Thyroid gland (tissue), 4 donors: ENCODE measurements at regions not wholly inside any gene's neighbourhood (a gene's known extent, or its start where the extent isn't known, plus 50 kb on each side); places are given as distances from the start of the nearest gene placed in this dataset.

Experiments
- DNase-seq, 2 donors: peaks; one replicate each; pipeline ENCODE4 v3.0.0-alpha.2; 2019
- H3K27ac ChIP-seq, 3 donors: fragments of 200-600 bp; sonication (generic); 1 replicate in 2 of 3; 2 replicates in 1 of 3; pipeline ENCODE4 v1.5.1; 2016 to 2019; ENCODE audit warnings: mild to moderate bottlenecking in 1 of 3, moderate library complexity in 1 of 3
- H3K27me3 ChIP-seq: fragments of 200-600 bp; sonication (generic); one replicate; pipeline ENCODE4 v1.5.1; 2019
- H3K36me3 ChIP-seq, 2 donors: fragments of 200-600 bp; sonication (generic); one replicate each; pipeline ENCODE4 v1.5.1; 2016 to 2019
- H3K4me1 ChIP-seq, 2 donors: fragments of 200-600 bp; sonication (generic); one replicate each; pipeline ENCODE4 v1.5.1; 2017 to 2019
- H3K4me3 ChIP-seq, 3 donors: fragments of 200-600 bp; sonication (generic); replicated peaks in 1 of 3; 1 replicate in 2 of 3; 2 replicates in 1 of 3; pipeline ENCODE4 v1.5.1; 2016; ENCODE audit warnings: mild to moderate bottlenecking in 1 of 3
- H3K9me3 ChIP-seq: fragments of 200-600 bp; sonication (generic); one replicate; pipeline ENCODE4 v1.5.1; 2017
- POLR2A ChIP-seq, 2 donors: fragments of 450-650 bp; IDR thresholded peaks; one replicate each; pipeline ENCODE4 v1.6.1; 2017; ENCODE audit warnings: antibody characterized with exemption in 2 of 2, mild to moderate bottlenecking in 2 of 2, moderate library complexity in 1 of 2
- WGBS, 2 donors: methylation state at CpG; one replicate each; pipeline ENCODE4 v1.1.5; 2017; 5-methylcytosine and 5-hydroxymethylcytosine counted together
- intact Hi-C: fragments of 100-400 bp; cut with DNase I; formaldehyde crosslinking; loops from one replicate; pipeline ENCODE4 v1.15.1; 2023
- TF ChIP-seq, protein P1 (sequence below), 6 experiments: fragments of 200-600 bp in 3 of 6; fragments of 450-650 bp in 3 of 6; sonication (generic) in 3 of 6; IDR thresholded peaks; one replicate each; pipeline ENCODE4 v1.5.1; 2016 to 2019; ENCODE audit warnings: antibody characterized with exemption in 6 of 6, mild to moderate bottlenecking in 2 of 6, inconsistent platforms in 1 of 6, moderate library complexity in 1 of 6

DNA sequence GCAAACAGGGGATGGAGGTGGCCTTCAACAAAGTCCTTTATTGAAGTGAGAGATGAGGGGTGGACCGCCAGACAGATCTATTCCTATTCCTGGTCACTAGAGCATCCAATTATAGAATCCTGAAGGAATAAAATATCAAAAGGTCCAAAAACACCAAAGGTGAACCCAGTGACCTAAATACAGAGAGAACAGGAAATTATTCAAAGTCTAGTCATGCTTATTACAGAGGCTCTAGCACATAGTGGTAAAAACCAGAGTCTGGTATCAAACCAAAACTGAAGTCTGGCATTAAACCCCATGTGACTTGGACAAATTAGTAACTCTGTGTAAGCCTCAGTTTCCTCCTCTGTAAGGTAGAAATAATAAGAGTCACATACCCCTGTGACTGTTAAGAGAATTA is 100.5 kb upstream of the SNX2 start:
- 93 to 96% methylated on average over 1 of the region's 1 CpG for WGBS, 2 donors
- no peak overlapping the region for H3K27ac ChIP-seq
- H3K27me3 ChIP-seq: no peaks in the 10 kb centered on the region
- no peaks in the 10 kb centered on the region for H3K4me1 ChIP-seq
- H3K36me3 ChIP-seq: no peaks in the 10 kb centered on the region
- intact Hi-C loops: no loop called here
- DNase-seq: no peak
- H3K4me3 ChIP-seq: no peak overlapping the region
- no peaks in the 10 kb centered on the region for H3K9me3 ChIP-seq
- TF ChIP-seq, protein P1, sequence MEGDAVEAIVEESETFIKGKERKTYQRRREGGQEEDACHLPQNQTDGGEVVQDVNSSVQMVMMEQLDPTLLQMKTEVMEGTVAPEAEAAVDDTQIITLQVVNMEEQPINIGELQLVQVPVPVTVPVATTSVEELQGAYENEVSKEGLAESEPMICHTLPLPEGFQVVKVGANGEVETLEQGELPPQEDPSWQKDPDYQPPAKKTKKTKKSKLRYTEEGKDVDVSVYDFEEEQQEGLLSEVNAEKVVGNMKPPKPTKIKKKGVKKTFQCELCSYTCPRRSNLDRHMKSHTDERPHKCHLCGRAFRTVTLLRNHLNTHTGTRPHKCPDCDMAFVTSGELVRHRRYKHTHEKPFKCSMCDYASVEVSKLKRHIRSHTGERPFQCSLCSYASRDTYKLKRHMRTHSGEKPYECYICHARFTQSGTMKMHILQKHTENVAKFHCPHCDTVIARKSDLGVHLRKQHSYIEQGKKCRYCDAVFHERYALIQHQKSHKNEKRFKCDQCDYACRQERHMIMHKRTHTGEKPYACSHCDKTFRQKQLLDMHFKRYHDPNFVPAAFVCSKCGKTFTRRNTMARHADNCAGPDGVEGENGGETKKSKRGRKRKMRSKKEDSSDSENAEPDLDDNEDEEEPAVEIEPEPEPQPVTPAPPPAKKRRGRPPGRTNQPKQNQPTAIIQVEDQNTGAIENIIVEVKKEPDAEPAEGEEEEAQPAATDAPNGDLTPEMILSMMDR (IDR thresholded peaks at IDR 0.05): no peak
- TF ChIP-seq POLR2A (IDR thresholded peaks at IDR 0.05): no peak

DNA sequence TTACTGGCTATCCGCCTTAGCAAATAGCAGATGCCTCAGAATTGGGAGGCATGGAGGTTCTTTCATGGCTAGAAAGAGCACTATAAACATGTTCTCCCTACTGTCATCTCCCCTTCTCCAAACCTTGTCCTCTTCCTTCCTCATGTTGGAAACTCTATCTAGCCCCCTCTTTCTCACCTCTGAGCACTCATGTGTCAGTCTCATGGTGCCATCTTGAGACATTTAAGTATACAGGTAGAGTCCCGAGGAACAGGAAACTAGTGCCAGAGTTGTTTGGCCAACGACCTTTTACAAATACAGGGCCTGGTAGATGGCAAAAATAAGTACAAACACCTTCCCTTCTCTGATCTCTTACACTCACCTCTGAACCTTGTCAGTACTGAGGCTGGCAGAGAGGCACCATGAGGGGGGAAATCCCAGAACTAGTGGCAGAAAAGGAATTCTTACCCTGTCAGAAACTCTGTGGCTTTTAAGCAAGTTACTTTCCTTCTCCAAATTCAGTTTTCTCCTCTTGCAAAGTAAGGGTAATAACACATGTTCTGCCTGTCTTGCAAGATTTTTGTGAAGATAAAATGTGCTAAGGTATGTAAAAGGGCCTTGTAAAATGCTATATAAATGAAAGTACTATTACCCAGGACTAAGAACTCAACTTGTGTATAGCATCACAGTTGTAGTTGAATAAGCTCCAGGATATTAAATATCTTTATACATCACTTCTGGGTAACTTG is 94.1 kb upstream of the SNX2 start:
- WGBS, 2 donors: 66 to 70% methylated on average over 3 of the region's 3 CpGs
- TF ChIP-seq, protein P1 (IDR thresholded peaks at IDR 0.05): no peak
- no peak for TF ChIP-seq POLR2A (IDR thresholded peaks at IDR 0.05)
- DNase-seq: no peak
- no peaks in the 10 kb centered on the region for H3K27me3 ChIP-seq
- no peaks in the 10 kb centered on the region for H3K4me1 ChIP-seq
- H3K9me3 ChIP-seq: no peaks in the 10 kb centered on the region
- intact Hi-C loops: no loop called here
- no peaks in the 10 kb centered on the region for H3K36me3 ChIP-seq
- H3K27ac ChIP-seq: no peak overlapping the region
- H3K4me3 ChIP-seq: no peak overlapping the region

DNA sequence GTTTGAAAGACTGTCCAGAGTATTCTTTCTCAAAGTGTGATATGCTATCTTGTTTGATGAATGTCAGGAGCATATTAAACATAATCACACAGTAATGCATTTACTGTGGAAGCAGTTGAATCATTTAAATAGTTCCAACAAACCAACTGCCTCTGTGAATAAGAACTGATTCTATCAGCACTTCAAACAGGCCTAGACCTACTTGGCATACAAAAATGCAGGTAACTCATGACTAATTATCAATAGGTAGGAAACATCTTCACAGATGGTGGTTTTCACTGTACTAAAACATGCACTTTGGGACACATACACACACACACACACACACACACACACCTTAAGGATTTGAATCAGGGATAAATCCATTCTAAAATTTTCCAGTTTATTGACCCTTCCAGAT is 91.2 kb upstream of the SNX2 start:
- DNase-seq: no peak
- no peak overlapping the region for H3K4me3 ChIP-seq
- H3K27ac ChIP-seq: no peak overlapping the region
- no peaks in the 10 kb centered on the region for H3K36me3 ChIP-seq
- H3K9me3 ChIP-seq: no peaks in the 10 kb centered on the region
- H3K27me3 ChIP-seq: no peaks in the 10 kb centered on the region
- H3K4me1 ChIP-seq: no peaks in the 10 kb centered on the region
- no peak for TF ChIP-seq POLR2A (IDR thresholded peaks at IDR 0.05)
- TF ChIP-seq, protein P1 (IDR thresholded peaks at IDR 0.05): no peak
- intact Hi-C loops: no loop called here

DNA sequence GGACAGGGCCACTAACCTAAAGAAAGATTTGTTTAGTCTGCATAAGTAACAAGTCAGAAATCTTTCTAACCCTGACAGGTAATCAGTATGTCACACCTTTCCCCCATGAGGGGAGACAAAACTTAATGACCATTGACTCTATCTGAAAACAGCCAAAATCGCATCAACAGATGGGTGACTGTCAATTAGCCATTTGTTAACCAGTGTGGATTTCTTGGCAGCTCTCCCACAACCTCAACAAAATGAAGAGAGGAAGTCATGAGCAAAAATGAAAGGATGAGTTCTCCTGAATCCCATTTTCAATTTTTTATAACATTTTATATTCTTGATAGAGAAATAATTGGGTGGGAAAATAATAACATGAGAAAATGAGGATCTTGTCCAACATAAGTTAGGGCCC is 84.6 kb upstream of the SNX2 start:
- no peak for TF ChIP-seq POLR2A (IDR thresholded peaks at IDR 0.05)
- TF ChIP-seq, protein P1 (IDR thresholded peaks at IDR 0.05): no peak
- 71 to 76% methylated on average over 1 of the region's 1 CpG for WGBS, 2 donors
- H3K4me3 ChIP-seq: no peak overlapping the region

DNA sequence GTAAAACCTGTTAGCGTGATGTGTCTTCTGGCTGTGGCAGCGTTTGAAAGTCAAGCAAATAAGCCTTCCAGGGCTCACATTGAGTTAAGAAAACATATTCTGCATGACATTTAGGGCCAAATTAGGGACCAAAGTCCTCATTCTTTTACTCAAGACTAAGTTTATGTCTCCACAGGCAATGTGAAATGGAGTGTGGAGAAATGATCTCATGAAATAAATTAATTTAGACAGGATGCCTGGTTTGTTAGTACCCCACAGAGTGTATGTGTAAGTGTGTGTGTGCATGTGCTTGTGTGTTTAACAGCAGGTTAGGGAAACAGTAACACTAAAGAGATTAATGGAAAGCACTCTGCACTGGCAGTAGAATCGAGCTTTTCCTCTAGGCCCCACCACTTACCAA is 82.9 kb upstream of the SNX2 start:
- H3K36me3 ChIP-seq: no peaks in the 10 kb centered on the region
- no peaks in the 10 kb centered on the region for H3K9me3 ChIP-seq
- DNase-seq: no peak
- no peaks in the 10 kb centered on the region for H3K27me3 ChIP-seq
- no peak overlapping the region for H3K27ac ChIP-seq
- H3K4me1 ChIP-seq: no peaks in the 10 kb centered on the region
- WGBS, 2 donors: 81 to 83% methylated on average over 3 of the region's 3 CpGs
- intact Hi-C loops: no loop called here
- no peak overlapping the region for H3K4me3 ChIP-seq
- TF ChIP-seq, protein P1 (IDR thresholded peaks at IDR 0.05): no peak
- no peak for TF ChIP-seq POLR2A (IDR thresholded peaks at IDR 0.05)

More for the DNA sequence above, 84.6 kb upstream of the SNX2 start:
- Histone ChIP-seq H3K36me3 (no peaks in the 10 kb centered on the region), H3K27ac (no peak overlapping the region), H3K4me1 (no peaks in the 10 kb centered on the region), H3K27me3 (no peaks in the 10 kb centered on the region), H3K9me3 (no peaks in the 10 kb centered on the region)
- DNase-seq: no peak
- intact Hi-C loops: no loop called here
